ENCODE measurements at regions not wholly inside any gene's neighbourhood (a gene's known extent, or its start where the extent isn't known, plus 50 kb on each side); places are given as distances from the start of the nearest gene placed in this dataset.
"Not testable (repeated sequence)": the region's sequence is repeated elsewhere in the genome, so short reads cannot be mapped to it uniquely, and the experiment has no call there.

- Mint-ChIP-seq H3K4me3 (no peak overlapping the region), H3K9me3 (peaks cover 2 to 34% (median 10%) of the 10 kb centered on the region in 11 donors), H3K27ac (no peak overlapping the region), H3K27me3 (peaks cover 0 to 15% (median 5%) of the 10 kb centered on the region in 5 donors), H3K36me3 (peaks cover 0 to 3% (median 2%) of the 10 kb centered on the region in 5 donors), H3K4me1 (no peaks in the 10 kb centered on the region)
- intact Hi-C loops (cut with micrococcal nuclease): no loop called here
- ChIA-PET CTCF (no interaction called here), POLR2A (no interaction called here)
- DNase-seq (no peak), ATAC-seq (no peak)
- Histone ChIP-seq H3K36me3 (ENCODE audit: control insufficient read depth in 2 of 3, insufficient read depth in 3 of 3, low read length in 3 of 3) (no peaks in the 10 kb centered on the region), H3K27me3 (ENCODE audit: control insufficient read depth in 2 of 2, insufficient read depth in 2 of 2, low read length in 2 of 2) (no peaks in the 10 kb centered on the region), H3K4me1 (ENCODE audit: control insufficient read depth in 2 of 2, insufficient read depth in 2 of 2, low read length in 2 of 2) (no peaks in the 10 kb centered on the region), H3K4me3 (ENCODE audit: low read length) (no peak overlapping the region), H3K9me3 (ENCODE audit: control insufficient read depth in 2 of 3, low read length in 3 of 3) (no peaks in the 10 kb centered on the region), H3K27ac (ENCODE audit: low read depth, low read length) (no peak overlapping the region)
Observed at GRCh38 chr3:14031271-14031670, 93.4 kb downstream of the CHCHD4 start.

GRCh38 chr3:14029390-14029995, 95.2 kb downstream of the CHCHD4 start:
- CTCF ChIA-PET: not testable (repeated sequence)

GRCh38 chr3:14028122-14028521, 96.5 kb downstream of the CHCHD4 start:
- CTCF ChIA-PET: interaction anchor here (0.7 kb wide), 1 partner anchor 774 kb away, joined by 3 read pairs; no protein-coding TSS in a partner anchor
- POLR2A ChIA-PET; H3K27ac ChIP-seq (ENCODE audit: low read depth, low read length); intact Hi-C loops (cut with micrococcal nuclease); H3K36me3 ChIP-seq (ENCODE audit: control insufficient read depth in 2 of 3, insufficient read depth in 3 of 3, low read length in 3 of 3); H3K4me3 ChIP-seq (ENCODE audit: low read length); ATAC-seq; DNase-seq; H3K4me3 Mint-ChIP-seq; H3K27ac Mint-ChIP-seq; H3K4me1 Mint-ChIP-seq; H3K27me3 ChIP-seq (ENCODE audit: control insufficient read depth in 2 of 2, insufficient read depth in 2 of 2, low read length in 2 of 2); H3K9me3 ChIP-seq (ENCODE audit: control insufficient read depth in 2 of 3, low read length in 3 of 3); H3K4me1 ChIP-seq (ENCODE audit: control insufficient read depth in 2 of 2, insufficient read depth in 2 of 2, low read length in 2 of 2): not testable (repeated sequence)
- Mint-ChIP-seq H3K36me3 (peaks cover 0 to 11% (median 9%) of the 10 kb centered on the region in 5 donors), H3K27me3 (peaks cover 0 to 26% (median 15%) of the 10 kb centered on the region in 5 donors), H3K9me3 (peaks cover 2 to 40% (median 13%) of the 10 kb centered on the region in 11 donors)

More at GRCh38 chr3:14029390-14029995, 95.2 kb downstream of the CHCHD4 start:
- H3K27me3 ChIP-seq (ENCODE audit: control insufficient read depth in 2 of 2, insufficient read depth in 2 of 2, low read length in 2 of 2); POLR2A ChIA-PET; H3K4me3 Mint-ChIP-seq; H3K4me3 ChIP-seq (ENCODE audit: low read length); H3K36me3 ChIP-seq (ENCODE audit: control insufficient read depth in 2 of 3, insufficient read depth in 3 of 3, low read length in 3 of 3); H3K36me3 Mint-ChIP-seq; H3K4me1 ChIP-seq (ENCODE audit: control insufficient read depth in 2 of 2, insufficient read depth in 2 of 2, low read length in 2 of 2); H3K27ac Mint-ChIP-seq; DNase-seq; intact Hi-C loops (cut with micrococcal nuclease); H3K9me3 ChIP-seq (ENCODE audit: control insufficient read depth in 2 of 3, low read length in 3 of 3); H3K27ac ChIP-seq (ENCODE audit: low read depth, low read length); H3K4me1 Mint-ChIP-seq; ATAC-seq: not testable (repeated sequence)
- peaks cover 0 to 32% (median 8%) of the 10 kb centered on the region in 11 donors for H3K9me3 Mint-ChIP-seq
- peaks cover 0 to 16% (median 5%) of the 10 kb centered on the region in 5 donors for H3K27me3 Mint-ChIP-seq

GRCh38 chr3:14019459-14019858, 105.2 kb downstream of the CHCHD4 start:
- Histone ChIP-seq H3K9me3 (ENCODE audit: control insufficient read depth in 2 of 3, low read length in 3 of 3) (no peaks in the 10 kb centered on the region), H3K27ac (ENCODE audit: low read depth, low read length) (no peak overlapping the region), H3K27me3 (ENCODE audit: control insufficient read depth in 2 of 2, insufficient read depth in 2 of 2, low read length in 2 of 2) (no peaks in the 10 kb centered on the region), H3K4me1 (ENCODE audit: control insufficient read depth in 2 of 2, insufficient read depth in 2 of 2, low read length in 2 of 2) (no peaks in the 10 kb centered on the region), H3K4me3 (ENCODE audit: low read length) (no peak overlapping the region), H3K36me3 (ENCODE audit: control insufficient read depth in 2 of 3, insufficient read depth in 3 of 3, low read length in 3 of 3) (no peaks in the 10 kb centered on the region)
- peaks cover 6 to 31% (median 19%) of the 10 kb centered on the region in 11 donors for H3K9me3 Mint-ChIP-seq
- peaks cover 0 to 16% (median 10%) of the 10 kb centered on the region in 5 donors for H3K36me3 Mint-ChIP-seq
- H3K27ac Mint-ChIP-seq: no peak overlapping the region
- intact Hi-C loops (cut with micrococcal nuclease): no loop called here
- no peak overlapping the region for H3K4me3 Mint-ChIP-seq
- ATAC-seq (no peak), DNase-seq (no peak)
- no peaks in the 10 kb centered on the region for H3K4me1 Mint-ChIP-seq
- ChIA-PET POLR2A (no interaction called here), CTCF (no interaction called here)
- peaks cover 2 to 64% (median 40%) of the 10 kb centered on the region in 5 donors for H3K27me3 Mint-ChIP-seq

- DNase-seq (no peak), ATAC-seq (no peak)
- no peak overlapping the region for H3K4me3 Mint-ChIP-seq
- ChIA-PET CTCF (no interaction called here), POLR2A (no interaction called here)
- Histone ChIP-seq H3K36me3 (ENCODE audit: control insufficient read depth in 2 of 3, insufficient read depth in 3 of 3, low read length in 3 of 3) (no peaks in the 10 kb centered on the region), H3K9me3 (ENCODE audit: control insufficient read depth in 2 of 3, low read length in 3 of 3) (no peaks in the 10 kb centered on the region), H3K27me3 (ENCODE audit: control insufficient read depth in 2 of 2, insufficient read depth in 2 of 2, low read length in 2 of 2) (no peaks in the 10 kb centered on the region), H3K27ac (ENCODE audit: low read depth, low read length) (no peak overlapping the region), H3K4me3 (ENCODE audit: low read length) (no peak overlapping the region), H3K4me1 (ENCODE audit: control insufficient read depth in 2 of 2, insufficient read depth in 2 of 2, low read length in 2 of 2) (no peaks in the 10 kb centered on the region)
- H3K27me3 Mint-ChIP-seq: peaks cover 2 to 58% (median 38%) of the 10 kb centered on the region in 5 donors
- intact Hi-C loops (cut with micrococcal nuclease): no loop called here
- no peaks in the 10 kb centered on the region for H3K4me1 Mint-ChIP-seq
- H3K9me3 Mint-ChIP-seq: peaks cover 3 to 31% (median 13%) of the 10 kb centered on the region in 11 donors
- no peak overlapping the region for H3K27ac Mint-ChIP-seq
- peaks cover 0 to 7% (median 0%) of the 10 kb centered on the region in 5 donors for H3K36me3 Mint-ChIP-seq
Observed at GRCh38 chr3:14016900-14017475, 107.7 kb downstream of the CHCHD4 start.

GRCh38 chr3:14007006-14007405, 117.7 kb downstream of the CHCHD4 start:
- peaks cover 8 to 54% (median 34%) of the 10 kb centered on the region in 5 donors for H3K27me3 Mint-ChIP-seq
- no peaks in the 10 kb centered on the region for H3K27me3 ChIP-seq (ENCODE audit: control insufficient read depth in 2 of 2, insufficient read depth in 2 of 2, low read length in 2 of 2)
- DNase-seq (no peak), ATAC-seq (no peak)
- ChIA-PET CTCF (no interaction called here), POLR2A (no interaction called here)
- H3K4me3 Mint-ChIP-seq: no peak overlapping the region
- H3K27ac Mint-ChIP-seq: no peak overlapping the region
- H3K9me3 ChIP-seq (ENCODE audit: control insufficient read depth in 2 of 3, low read length in 3 of 3): no peaks in the 10 kb centered on the region
- H3K4me1 Mint-ChIP-seq: no peaks in the 10 kb centered on the region
- no peak overlapping the region for H3K4me3 ChIP-seq (ENCODE audit: low read length)
- no peak overlapping the region for H3K27ac ChIP-seq (ENCODE audit: low read depth, low read length)
- H3K4me1 ChIP-seq (ENCODE audit: control insufficient read depth in 2 of 2, insufficient read depth in 2 of 2, low read length in 2 of 2): no peaks in the 10 kb centered on the region
- no peaks in the 10 kb centered on the region for H3K36me3 ChIP-seq (ENCODE audit: control insufficient read depth in 2 of 3, insufficient read depth in 3 of 3, low read length in 3 of 3)
- intact Hi-C loops (cut with micrococcal nuclease): no loop called here
- H3K9me3 Mint-ChIP-seq: peaks cover 0 to 4% (median 0%) of the 10 kb centered on the region in 11 donors
- no peaks in the 10 kb centered on the region for H3K36me3 Mint-ChIP-seq

- no peaks in the 10 kb centered on the region for H3K9me3 ChIP-seq (ENCODE audit: control insufficient read depth in 2 of 3, low read length in 3 of 3)
- H3K9me3 Mint-ChIP-seq: peaks cover 0 to 11% (median 2%) of the 10 kb centered on the region in 11 donors
- H3K27me3 ChIP-seq (ENCODE audit: control insufficient read depth in 2 of 2, insufficient read depth in 2 of 2, low read length in 2 of 2): no peaks in the 10 kb centered on the region
- intact Hi-C loops (cut with micrococcal nuclease): no loop called here
- H3K4me3 Mint-ChIP-seq: no peak overlapping the region
- peaks cover 0 to 4% (median 0%) of the 10 kb centered on the region in 5 donors for H3K36me3 Mint-ChIP-seq
- ChIA-PET CTCF (no interaction called here), POLR2A (no interaction called here)
- no peaks in the 10 kb centered on the region for H3K4me1 Mint-ChIP-seq
- peaks cover 0 to 29% (median 16%) of the 10 kb centered on the region in 5 donors for H3K27me3 Mint-ChIP-seq
- no peak overlapping the region for H3K27ac ChIP-seq (ENCODE audit: low read depth, low read length)
- no peaks in the 10 kb centered on the region for H3K4me1 ChIP-seq (ENCODE audit: control insufficient read depth in 2 of 2, insufficient read depth in 2 of 2, low read length in 2 of 2)
- ATAC-seq (no peak), DNase-seq (no peak)
- no peak overlapping the region for H3K27ac Mint-ChIP-seq
- H3K4me3 ChIP-seq (ENCODE audit: low read length): no peak overlapping the region
- no peaks in the 10 kb centered on the region for H3K36me3 ChIP-seq (ENCODE audit: control insufficient read depth in 2 of 3, insufficient read depth in 3 of 3, low read length in 3 of 3)
Observed at GRCh38 chr3:14001136-14001535, 121.3 kb upstream of the WNT7A start.
